Lung (tissue), 11 donors: ENCODE measurements at regions not wholly inside any gene's neighbourhood (a gene's known extent, or its start where the extent isn't known, plus 50 kb on each side); places are given as distances from the start of the nearest gene placed in this dataset.

Source experiments
- ATAC-seq: fragments of 200-7000 bp; cut with Tn5 transposase; one replicate; pipeline ENCODE4 v1.9.1; 2020; ENCODE audit warnings: moderate number of reproducible peaks; ENCODE audit not compliant: insufficient read depth, low FRiP score
- DNase-seq, 3 donors: peaks; one replicate each; pipeline ENCODE4 v3.0.0-alpha.2; 2013 to 2017
- H3K27ac ChIP-seq, 2 donors: one replicate each; pipeline ENCODE4 v1.5.1; 2013; ENCODE audit warnings: mild to moderate bottlenecking in 2 of 2, moderate library complexity in 2 of 2, control low read depth in 1 of 2, inconsistent platforms in 1 of 2, low read depth in 1 of 2, low read length in 1 of 2
- H3K27me3 ChIP-seq, 3 donors: one replicate each; pipeline ENCODE4 v1.5.1; 2013; ENCODE audit warnings: low read length in 2 of 3; ENCODE audit not compliant: control insufficient read depth in 3 of 3, insufficient read depth in 3 of 3
- H3K36me3 ChIP-seq, 4 donors: one replicate each; pipeline ENCODE4 v1.5.1; 2013; ENCODE audit warnings: low read length in 4 of 4, mild to moderate bottlenecking in 1 of 4, moderate library complexity in 1 of 4; ENCODE audit not compliant: control insufficient read depth in 4 of 4, insufficient read depth in 4 of 4
- H3K4me1 ChIP-seq, 5 donors: one replicate each; pipeline ENCODE4 v1.5.1; 2013; ENCODE audit warnings: low read length in 5 of 5, mild to moderate bottlenecking in 2 of 5, moderate library complexity in 1 of 5; ENCODE audit not compliant: control insufficient read depth in 5 of 5, insufficient read depth in 5 of 5
- H3K4me3 ChIP-seq: one replicate; pipeline ENCODE4 v1.5.1; 2013; ENCODE audit warnings: mild to moderate bottlenecking, control low read depth, moderate library complexity
- H3K9ac ChIP-seq, 2 donors: one replicate each; pipeline ENCODE4 v1.5.1; 2013; ENCODE audit warnings: low read length in 2 of 2, control low read depth in 1 of 2; ENCODE audit not compliant: insufficient read depth in 1 of 2
- H3K9me3 ChIP-seq, 4 donors: one replicate each; pipeline ENCODE4 v1.5.1; 2013; ENCODE audit warnings: low read length in 3 of 4, mild to moderate bottlenecking in 1 of 4, moderate library complexity in 1 of 4; ENCODE audit not compliant: control insufficient read depth in 4 of 4, insufficient read depth in 3 of 4
- WGBS, 2 donors: extraction: QIAGEN DNeasy Blood & Tissue Kit; methylation state at CpG; one replicate each; pipeline ENCODE4 v1.1.7; 2013; 5-methylcytosine and 5-hydroxymethylcytosine counted together
- TF ChIP-seq, protein P1 (sequence below): IDR thresholded peaks from 2 replicates; pipeline ENCODE4 v1.5.1; 2012; ENCODE audit warnings: mild to moderate bottlenecking; ENCODE audit errors: control extremely low read depth, extremely low read depth
- donor health status: control.
- donor health status: control.
- donor health status: Bipolar disorder and iron deficiency.
- donor health status: healthy.
- donor health status: DM: yes; HTN: yes; CAD: no.

DNA sequence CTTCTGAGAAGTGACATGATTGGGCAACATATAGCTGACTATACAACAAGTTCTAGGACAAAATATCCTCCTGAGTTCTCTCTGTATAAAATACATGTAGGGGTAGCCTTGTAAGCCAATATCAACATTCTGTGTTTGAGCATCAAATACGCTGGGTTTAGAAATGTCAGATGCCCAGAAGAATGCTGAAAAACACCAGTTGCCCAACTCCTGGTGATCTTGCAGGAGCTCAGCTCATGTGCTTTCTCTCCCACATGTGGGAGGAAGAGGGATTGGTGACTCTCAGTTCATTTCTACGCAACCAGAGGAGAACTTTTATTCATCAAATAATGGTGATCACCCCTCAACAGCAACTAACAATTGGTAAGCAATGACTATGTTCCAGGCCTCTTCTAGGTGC is 810.9 kb upstream of the ACO1 start:
- Histone ChIP-seq H3K4me3 (no peak overlapping the region), H3K27me3 (no peaks in the 10 kb centered on the region), H3K36me3 (no peaks in the 10 kb centered on the region), H3K4me1 (no peaks in the 10 kb centered on the region), H3K9ac (no peak overlapping the region), H3K9me3 (no peaks in the 10 kb centered on the region), H3K27ac (no peak overlapping the region)
- TF ChIP-seq, protein P1, sequence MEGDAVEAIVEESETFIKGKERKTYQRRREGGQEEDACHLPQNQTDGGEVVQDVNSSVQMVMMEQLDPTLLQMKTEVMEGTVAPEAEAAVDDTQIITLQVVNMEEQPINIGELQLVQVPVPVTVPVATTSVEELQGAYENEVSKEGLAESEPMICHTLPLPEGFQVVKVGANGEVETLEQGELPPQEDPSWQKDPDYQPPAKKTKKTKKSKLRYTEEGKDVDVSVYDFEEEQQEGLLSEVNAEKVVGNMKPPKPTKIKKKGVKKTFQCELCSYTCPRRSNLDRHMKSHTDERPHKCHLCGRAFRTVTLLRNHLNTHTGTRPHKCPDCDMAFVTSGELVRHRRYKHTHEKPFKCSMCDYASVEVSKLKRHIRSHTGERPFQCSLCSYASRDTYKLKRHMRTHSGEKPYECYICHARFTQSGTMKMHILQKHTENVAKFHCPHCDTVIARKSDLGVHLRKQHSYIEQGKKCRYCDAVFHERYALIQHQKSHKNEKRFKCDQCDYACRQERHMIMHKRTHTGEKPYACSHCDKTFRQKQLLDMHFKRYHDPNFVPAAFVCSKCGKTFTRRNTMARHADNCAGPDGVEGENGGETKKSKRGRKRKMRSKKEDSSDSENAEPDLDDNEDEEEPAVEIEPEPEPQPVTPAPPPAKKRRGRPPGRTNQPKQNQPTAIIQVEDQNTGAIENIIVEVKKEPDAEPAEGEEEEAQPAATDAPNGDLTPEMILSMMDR, result no peak
- no peak for DNase-seq
- WGBS, 2 donors, result 93 to 94% methylated on average over 2 of the region's 2 CpGs
- no peak for ATAC-seq

DNA sequence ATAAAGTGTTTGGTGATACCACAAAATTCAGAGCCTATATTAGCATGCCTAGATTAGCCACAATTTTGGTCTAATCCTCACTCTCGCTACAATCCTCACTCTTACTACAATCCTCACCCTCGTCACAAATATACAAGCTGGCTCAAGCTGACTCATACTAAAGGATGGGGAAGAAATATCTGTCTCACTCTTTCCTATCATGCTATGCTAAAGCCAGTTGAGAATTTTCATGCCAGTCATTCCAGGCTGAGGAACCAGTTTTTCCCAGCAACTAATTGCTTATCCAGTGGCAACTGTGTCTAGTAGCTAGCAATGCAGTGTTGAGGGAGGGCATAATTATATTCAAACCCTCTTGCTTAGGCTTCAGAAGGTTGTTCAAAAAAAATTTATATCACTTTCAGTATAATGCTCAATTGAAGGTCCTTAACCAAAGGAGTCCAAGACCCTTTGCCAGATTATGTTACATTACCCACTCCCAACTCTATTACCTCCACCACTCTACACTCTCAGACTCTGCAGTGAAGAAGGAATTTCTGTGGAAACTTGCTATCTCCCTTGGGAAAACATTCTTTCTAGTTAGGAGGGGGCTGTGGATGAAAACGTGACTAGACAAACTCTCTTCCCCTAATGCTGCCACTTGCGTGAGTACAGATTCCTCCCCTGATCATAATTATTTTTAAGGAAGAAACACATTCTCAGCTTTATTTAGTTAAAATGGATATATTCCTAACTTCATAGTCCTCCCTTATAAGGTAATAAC is 810.3 kb upstream of the ACO1 start:
- H3K36me3 ChIP-seq, result no peaks in the 10 kb centered on the region
- WGBS, 2 donors, result 81 to 90% methylated on average over 4 of the region's 4 CpGs
- no peak overlapping the region for H3K4me3 ChIP-seq
- H3K27ac ChIP-seq, result no peak overlapping the region
- TF ChIP-seq, protein P1, result no peak
- no peak overlapping the region for H3K9ac ChIP-seq
- H3K27me3 ChIP-seq, result no peaks in the 10 kb centered on the region
- H3K9me3 ChIP-seq, result no peaks in the 10 kb centered on the region
- no peaks in the 10 kb centered on the region for H3K4me1 ChIP-seq
- DNase-seq (no peak), ATAC-seq (no peak)

DNA sequence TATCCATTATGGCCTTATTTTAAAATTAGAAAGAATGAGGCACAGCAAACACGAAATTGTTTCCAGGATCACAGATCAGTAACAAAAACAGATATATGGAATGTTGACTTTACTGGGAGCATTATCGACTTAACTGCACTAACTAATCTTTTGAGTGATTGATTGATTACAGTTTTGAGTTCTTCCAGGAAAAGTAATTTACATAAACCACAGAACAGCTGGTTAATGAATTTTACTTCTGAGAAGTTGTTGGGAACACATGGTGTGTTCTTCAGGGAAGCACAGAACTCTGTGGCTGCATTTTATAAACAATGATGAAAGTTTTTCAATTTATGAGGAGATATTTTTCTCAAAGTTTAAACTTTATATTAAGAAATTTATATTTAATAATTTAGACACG is 802.4 kb upstream of the ACO1 start:
- Histone ChIP-seq H3K4me1 (no peaks in the 10 kb centered on the region), H3K36me3 (no peaks in the 10 kb centered on the region), H3K9ac (no peak overlapping the region), H3K9me3 (no peaks in the 10 kb centered on the region), H3K27ac (no peak overlapping the region), H3K27me3 (no peaks in the 10 kb centered on the region), H3K4me3 (no peak overlapping the region)
- ATAC-seq, result no peak
- DNase-seq, result no peak
- 61 to 62% methylated on average over 3 of the region's 3 CpGs for WGBS, 2 donors
- TF ChIP-seq, protein P1, result no peak

DNA sequence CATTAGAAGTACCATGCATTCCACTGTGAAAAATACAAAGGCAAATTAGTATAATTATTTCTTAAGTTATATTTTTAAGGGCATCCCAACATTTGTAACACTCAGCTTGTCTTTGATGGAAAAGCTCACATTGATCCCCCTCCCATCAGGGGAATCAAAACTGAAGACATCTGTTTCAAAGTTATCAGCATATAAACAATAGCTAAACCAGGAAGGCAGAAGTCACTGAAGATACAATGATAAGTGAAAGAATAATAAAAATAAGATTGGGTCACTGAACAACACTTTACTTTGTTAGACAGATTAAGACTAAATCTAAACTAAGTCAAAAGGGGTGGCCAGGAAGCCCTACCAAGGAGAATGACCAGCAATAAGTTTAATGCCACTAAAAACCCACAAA is 801.9 kb upstream of the ACO1 start:
- Histone ChIP-seq H3K4me3 (no peak overlapping the region), H3K9me3 (no peaks in the 10 kb centered on the region), H3K27ac (no peak overlapping the region), H3K27me3 (no peaks in the 10 kb centered on the region), H3K36me3 (no peaks in the 10 kb centered on the region), H3K9ac (no peak overlapping the region), H3K4me1 (no peaks in the 10 kb centered on the region)
- DNase-seq (no peak), ATAC-seq (no peak)
- TF ChIP-seq, protein P1, result no peak
